Breast epithelium (tissue), 3 donors: ENCODE measurements at regions not wholly inside any gene's neighbourhood (a gene's known extent, or its start where the extent isn't known, plus 50 kb on each side); places are given as distances from the start of the nearest gene placed in this dataset.

Experiments used
- CTCF ChIP-seq, 3 donors: fragments of 450-650 bp; IDR thresholded peaks; one replicate each; pipeline ENCODE4 v1.5.1; 2016 to 2017; ENCODE audit warnings: antibody characterized with exemption in 3 of 3, mild to moderate bottlenecking in 3 of 3, moderate library complexity in 3 of 3
- POLR2A ChIP-seq: fragments of 450-650 bp; IDR thresholded peaks from one replicate; pipeline ENCODE4 v1.6.1; 2016; ENCODE audit warnings: antibody characterized with exemption, mild to moderate bottlenecking, moderate library complexity
- POLR2AphosphoS5 ChIP-seq, 3 donors: sonication (generic); formaldehyde crosslinking; IDR thresholded peaks; one replicate each; pipeline ENCODE4 v1.6.1; 2017; ENCODE audit warnings: antibody characterized with exemption in 3 of 3

GRCh38 chr4:178293601-178294000, 851.4 kb upstream of the AGA start:
- TF ChIP-seq CTCF (IDR thresholded peaks at IDR 0.05): no peak
- no peak for TF ChIP-seq POLR2A
- no peak for TF ChIP-seq POLR2AphosphoS5 (IDR thresholded peaks at IDR 0.05)
